ENCODE measurements at regions not wholly inside any gene's neighbourhood (a gene's known extent, or its start where the extent isn't known, plus 50 kb on each side); places are given as distances from the start of the nearest gene placed in this dataset.

DNA sequence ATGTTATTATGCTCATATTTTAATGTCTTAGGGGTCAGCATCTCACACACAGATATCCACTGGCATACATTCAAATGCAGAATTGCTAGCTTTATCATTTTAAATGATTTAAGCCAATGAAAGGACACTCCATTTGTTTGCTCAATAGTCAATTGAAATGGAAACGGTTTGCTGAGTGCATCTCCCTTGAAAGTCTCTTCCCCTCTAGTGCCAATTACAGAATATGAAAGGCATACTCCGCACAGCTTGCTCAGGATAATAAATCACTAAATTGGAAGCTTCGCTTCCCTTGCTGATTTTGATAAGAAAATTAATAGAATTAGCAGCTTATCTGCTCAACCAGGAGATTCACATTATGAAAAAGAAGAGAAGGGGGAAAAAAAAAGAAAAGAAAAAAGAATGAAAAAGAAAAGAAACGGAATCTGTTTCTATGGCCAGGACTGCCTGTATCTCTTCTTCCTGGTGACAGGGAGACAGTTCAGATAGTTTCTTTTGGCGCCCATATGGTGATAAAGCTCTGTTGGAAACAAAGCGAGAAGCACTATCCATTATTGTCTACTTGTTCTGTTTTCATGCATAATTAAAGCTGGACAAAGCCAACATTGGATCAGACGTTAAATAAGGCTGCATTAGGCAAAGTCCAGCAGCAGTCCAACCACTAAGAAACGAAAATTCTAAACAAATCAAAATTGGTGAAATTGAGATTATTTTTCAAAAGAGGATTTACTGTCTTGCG is 225.0 kb downstream of the GXYLT1 start:
- TF ChIP-seq, protein P1, sequence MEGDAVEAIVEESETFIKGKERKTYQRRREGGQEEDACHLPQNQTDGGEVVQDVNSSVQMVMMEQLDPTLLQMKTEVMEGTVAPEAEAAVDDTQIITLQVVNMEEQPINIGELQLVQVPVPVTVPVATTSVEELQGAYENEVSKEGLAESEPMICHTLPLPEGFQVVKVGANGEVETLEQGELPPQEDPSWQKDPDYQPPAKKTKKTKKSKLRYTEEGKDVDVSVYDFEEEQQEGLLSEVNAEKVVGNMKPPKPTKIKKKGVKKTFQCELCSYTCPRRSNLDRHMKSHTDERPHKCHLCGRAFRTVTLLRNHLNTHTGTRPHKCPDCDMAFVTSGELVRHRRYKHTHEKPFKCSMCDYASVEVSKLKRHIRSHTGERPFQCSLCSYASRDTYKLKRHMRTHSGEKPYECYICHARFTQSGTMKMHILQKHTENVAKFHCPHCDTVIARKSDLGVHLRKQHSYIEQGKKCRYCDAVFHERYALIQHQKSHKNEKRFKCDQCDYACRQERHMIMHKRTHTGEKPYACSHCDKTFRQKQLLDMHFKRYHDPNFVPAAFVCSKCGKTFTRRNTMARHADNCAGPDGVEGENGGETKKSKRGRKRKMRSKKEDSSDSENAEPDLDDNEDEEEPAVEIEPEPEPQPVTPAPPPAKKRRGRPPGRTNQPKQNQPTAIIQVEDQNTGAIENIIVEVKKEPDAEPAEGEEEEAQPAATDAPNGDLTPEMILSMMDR (IDR thresholded peaks at IDR 0.05 in 4 of 5, conservative IDR thresholded peaks at IDR 0.05 in 1 of 5) = no peak
- no peak for TF ChIP-seq POLR2A (IDR thresholded peaks at IDR 0.05)

Measured in gastrocnemius medialis (tissue), 4 donors.